Middle frontal gyrus (tissue), 1 donor: ENCODE measurements at regions not wholly inside any gene's neighbourhood (a gene's known extent, or its start where the extent isn't known, plus 50 kb on each side); places are given as distances from the start of the nearest gene placed in this dataset.
"Not testable (repeated sequence)": the region's sequence is repeated elsewhere in the genome, so short reads cannot be mapped to it uniquely, and the experiment has no call there.

Experiments
- DNase-seq: peaks from one replicate; pipeline ENCODE4 v3.0.0-alpha.2; 2015; ENCODE audit warnings: low spot score; ENCODE audit errors: extremely low spot score

- DNase-seq = no peak
Measured at GRCh38 chr7:142569851-142570250, 179.4 kb upstream of the PRSS1 start.

GRCh38 chr7:142568435-142569097, 180.7 kb upstream of the PRSS1 start:
- no peak for DNase-seq

DNA sequence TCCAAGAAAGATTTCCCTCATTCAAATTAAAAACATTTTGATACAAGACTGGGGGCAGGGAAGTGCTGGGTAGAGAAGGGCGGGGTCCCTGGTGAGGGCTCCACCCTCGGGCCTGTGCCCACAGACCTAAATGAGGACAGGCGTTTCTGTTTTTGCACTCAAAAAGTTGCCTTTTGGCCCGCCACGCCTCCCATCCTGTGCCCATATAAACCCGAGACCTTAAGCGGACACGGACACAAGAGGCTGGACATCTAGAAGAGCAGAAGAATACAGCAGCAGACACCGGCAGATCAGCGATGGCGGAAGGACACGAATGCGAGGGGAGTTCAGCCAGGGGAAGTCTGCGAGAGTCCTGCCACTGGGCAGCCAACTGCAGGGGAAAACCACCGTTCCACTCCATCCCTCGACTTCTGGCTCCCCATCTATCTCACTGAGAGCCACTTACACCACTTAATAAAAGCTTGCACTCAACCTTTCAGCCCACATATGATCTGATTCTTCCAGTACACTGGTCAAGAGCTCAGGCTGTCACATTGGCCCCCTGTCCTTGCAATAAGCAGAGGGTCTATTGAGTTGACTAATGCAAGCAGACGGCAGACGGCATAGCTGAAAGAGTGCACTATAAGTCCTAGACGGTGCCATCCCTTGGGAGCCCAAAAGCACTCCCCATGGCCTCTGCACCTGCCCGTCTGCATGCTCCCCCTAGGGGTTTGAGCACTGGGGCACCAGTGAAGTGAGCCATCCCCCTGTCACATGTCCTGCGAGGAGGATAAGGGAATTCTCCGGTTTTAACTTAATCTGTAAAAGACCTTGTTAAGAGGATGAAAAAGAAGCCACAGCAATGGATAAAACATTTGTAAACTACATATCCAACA, 181.8 kb upstream of the PRSS1 start:
- no peak for DNase-seq

- DNase-seq = no peak
Measured at GRCh38 chr7:142566271-142566670, 183.0 kb upstream of the PRSS1 start.

DNA sequence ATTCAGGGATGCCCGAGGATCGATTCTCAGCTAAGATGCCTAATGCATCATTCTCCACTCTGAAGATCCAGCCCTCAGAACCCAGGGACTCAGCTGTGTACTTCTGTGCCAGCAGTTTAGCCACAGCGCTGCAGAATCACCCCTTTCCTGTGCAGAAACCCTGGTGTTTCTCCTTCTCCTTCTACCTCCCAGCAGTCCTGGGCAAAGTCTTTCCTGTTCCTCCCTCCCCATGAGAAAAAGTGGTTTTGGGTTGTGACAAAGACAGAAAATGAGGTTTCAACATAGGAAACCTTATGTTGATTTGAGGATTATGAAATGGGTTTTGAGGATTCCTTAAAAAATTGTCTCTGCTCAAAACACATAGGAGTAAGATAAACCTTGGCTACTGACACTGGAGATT, 185.1 kb upstream of the PRSS1 start:
- not testable (repeated sequence) for DNase-seq

- no peak for DNase-seq
Measured at GRCh38 chr7:142563470-142563869, 185.8 kb upstream of the PRSS1 start.

GRCh38 chr7:142562688-142563087, 186.6 kb upstream of the PRSS1 start:
- no peak for DNase-seq

GRCh38 chr7:142561396-142561795, 187.9 kb upstream of the PRSS1 start:
- DNase-seq = not testable (repeated sequence)

DNA sequence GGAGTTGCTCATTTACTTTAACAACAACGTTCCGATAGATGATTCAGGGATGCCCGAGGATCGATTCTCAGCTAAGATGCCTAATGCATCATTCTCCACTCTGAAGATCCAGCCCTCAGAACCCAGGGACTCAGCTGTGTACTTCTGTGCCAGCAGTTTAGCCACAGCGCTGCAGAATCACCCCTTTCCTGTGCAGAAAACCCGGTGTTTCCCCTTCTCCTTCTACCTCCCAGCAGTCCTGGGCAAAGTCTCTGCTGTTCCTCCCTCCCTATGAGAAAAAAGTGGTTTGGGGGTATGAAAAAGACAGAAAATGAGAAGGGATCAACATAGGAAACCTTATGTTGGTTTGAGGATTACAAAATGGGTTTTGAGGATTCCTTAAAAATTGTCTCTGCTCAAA, 188.5 kb upstream of the PRSS1 start:
- DNase-seq = not testable (repeated sequence)

DNA sequence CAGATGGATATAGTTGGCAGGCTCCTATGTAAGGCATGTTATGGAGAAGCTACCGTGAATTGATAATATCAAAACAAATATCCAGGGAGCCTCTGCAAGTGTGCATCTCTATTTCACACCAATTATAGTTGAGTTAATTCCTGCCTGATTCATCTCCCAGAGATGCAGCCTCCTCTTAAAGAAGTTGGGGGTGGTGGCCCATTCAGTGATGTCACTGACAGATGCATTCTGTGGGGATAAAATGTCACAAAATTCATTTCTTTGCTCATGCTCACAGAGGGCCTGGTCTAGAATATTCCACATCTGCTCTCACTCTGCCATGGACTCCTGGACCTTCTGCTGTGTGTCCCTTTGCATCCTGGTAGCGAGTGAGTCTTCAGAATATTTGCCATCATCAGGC, 189.1 kb upstream of the PRSS1 start:
- no peak for DNase-seq

GRCh38 chr7:142557971-142558582, 191.2 kb upstream of the PRSS1 start:
- DNase-seq = no peak

DNA sequence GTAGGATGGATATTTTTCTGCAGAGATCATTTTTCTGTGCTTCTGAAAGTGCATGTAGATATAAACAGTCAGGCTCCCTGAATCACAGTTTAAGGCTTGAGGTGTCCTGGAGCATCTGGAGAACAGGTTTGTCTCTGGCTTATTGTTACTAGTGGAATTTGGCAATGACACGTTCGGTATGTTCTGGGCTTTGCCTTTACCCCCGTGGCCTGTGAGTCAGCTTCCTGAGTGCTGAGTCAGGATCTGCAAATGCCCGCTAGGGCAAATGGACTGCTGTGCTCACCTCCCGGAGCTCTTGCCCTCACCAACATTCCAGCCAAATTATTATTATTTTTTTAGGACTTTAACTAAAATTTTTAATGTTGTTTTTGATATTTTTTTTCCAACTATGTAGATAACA, 192.5 kb upstream of the PRSS1 start:
- no peak for DNase-seq

GRCh38 chr7:142554560-142555532, 194.4 kb upstream of the PRSS1 start:
- DNase-seq = no peak

DNA sequence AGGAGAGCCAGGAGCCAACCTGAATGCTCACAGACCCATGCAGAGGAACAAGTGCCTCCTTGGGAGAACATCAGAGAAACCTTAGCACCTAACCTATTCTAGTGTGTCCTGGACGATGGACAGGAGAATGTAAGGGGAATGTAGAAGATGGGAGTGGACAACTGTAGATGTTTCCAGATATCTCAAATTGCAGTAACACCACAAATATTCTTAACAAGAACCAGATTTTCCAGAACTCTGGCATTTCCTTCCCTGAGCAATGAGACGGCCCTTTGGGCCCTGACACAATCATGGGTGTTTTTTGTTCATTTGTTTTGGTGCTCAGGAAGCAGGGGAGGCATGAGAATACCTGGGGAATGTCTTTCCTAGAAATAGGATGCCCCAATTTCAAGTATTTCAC, 196.1 kb upstream of the PRSS1 start:
- DNase-seq = no peak

DNA sequence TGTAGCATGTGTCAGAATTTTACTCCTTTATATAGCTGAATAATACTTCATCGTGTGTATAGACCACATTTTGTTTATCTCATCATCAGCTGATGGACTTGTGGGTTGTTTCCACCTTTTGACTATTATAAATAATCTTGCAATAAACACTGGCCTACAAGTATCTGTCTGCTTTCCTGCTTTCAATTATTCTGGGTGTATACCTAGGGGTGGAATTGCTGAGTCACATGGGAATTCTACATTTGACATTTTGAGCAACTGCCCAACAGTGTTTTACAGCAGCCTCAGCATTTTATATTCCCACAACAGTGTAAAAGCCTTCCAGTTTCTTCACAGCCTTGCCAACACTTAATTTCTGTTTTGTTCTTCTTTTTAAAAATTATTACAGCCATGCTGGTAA, 200.3 kb upstream of the PRSS1 start:
- DNase-seq = no peak

GRCh38 chr7:142546452-142546851, 202.8 kb upstream of the PRSS1 start:
- no peak for DNase-seq

GRCh38 chr7:142542942-142543341, 206.3 kb upstream of the PRSS1 start:
- DNase-seq = no peak

- DNase-seq = no peak
Measured at GRCh38 chr7:142542105-142542504, 207.2 kb upstream of the PRSS1 start.

DNA sequence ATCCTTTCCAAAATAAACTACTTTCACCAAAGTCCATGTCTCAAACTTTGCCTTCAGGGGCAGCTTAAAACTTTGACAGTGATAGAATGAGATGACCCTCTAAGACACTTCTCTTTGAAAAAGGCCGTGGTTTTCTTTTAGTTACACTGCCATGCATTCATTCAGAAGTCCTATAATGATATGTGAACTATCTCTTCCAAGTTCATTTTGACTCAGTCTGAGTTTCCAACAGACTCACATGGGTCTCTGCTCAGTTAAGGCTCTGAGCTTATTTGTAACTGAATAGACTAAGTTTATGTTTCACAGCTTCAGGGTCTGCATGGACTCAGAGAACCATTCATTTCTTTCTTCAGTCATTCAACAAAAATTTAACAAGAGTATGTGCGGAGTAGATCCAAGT, 208.9 kb upstream of the PRSS1 start:
- no peak for DNase-seq

- DNase-seq = no peak
Measured at GRCh38 chr7:142539901-142540300, 209.4 kb upstream of the PRSS1 start.

GRCh38 chr7:142537760-142538159, 211.5 kb upstream of the PRSS1 start:
- DNase-seq = no peak
